Body of pancreas (tissue), 4 donors: ENCODE measurements at regions not wholly inside any gene's neighbourhood (a gene's known extent, or its start where the extent isn't known, plus 50 kb on each side); places are given as distances from the start of the nearest gene placed in this dataset.

Experiments
- POLR2A ChIP-seq, 3 donors: fragments of 450-650 bp; IDR thresholded peaks; one replicate each; pipeline ENCODE4 v1.6.1; 2016; ENCODE audit warnings: antibody characterized with exemption in 3 of 3, mild to moderate bottlenecking in 2 of 3
- TF ChIP-seq, protein P1 (sequence below), 7 experiments: fragments of 450-650 bp in 4 of 7; fragments of 200-600 bp in 3 of 7; sonication (generic) in 3 of 7; IDR thresholded peaks; one replicate each; pipeline ENCODE4 v1.5.1; 2016 to 2019; ENCODE audit warnings: antibody characterized with exemption in 7 of 7

DNA sequence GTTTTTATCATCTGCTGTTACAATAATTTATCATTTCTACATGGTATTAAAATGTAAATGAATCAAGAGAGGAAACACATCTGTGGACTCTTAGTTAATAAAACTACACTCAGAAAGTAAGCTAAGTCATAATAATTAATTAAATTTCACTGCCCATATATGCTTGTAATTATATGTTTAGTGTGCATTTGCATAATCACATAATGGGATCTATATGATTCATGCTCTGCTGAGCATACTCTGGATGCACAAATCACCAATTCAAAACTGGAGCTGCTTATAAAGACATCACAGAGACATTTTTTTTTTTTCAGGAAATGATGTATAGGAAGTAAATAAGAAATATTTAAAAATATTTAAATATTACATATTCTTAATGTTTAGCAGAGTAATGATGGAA is 151.6 kb upstream of the STEAP4 start:
- TF ChIP-seq, protein P1, sequence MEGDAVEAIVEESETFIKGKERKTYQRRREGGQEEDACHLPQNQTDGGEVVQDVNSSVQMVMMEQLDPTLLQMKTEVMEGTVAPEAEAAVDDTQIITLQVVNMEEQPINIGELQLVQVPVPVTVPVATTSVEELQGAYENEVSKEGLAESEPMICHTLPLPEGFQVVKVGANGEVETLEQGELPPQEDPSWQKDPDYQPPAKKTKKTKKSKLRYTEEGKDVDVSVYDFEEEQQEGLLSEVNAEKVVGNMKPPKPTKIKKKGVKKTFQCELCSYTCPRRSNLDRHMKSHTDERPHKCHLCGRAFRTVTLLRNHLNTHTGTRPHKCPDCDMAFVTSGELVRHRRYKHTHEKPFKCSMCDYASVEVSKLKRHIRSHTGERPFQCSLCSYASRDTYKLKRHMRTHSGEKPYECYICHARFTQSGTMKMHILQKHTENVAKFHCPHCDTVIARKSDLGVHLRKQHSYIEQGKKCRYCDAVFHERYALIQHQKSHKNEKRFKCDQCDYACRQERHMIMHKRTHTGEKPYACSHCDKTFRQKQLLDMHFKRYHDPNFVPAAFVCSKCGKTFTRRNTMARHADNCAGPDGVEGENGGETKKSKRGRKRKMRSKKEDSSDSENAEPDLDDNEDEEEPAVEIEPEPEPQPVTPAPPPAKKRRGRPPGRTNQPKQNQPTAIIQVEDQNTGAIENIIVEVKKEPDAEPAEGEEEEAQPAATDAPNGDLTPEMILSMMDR (IDR thresholded peaks at IDR 0.05), result no peak
- TF ChIP-seq POLR2A (IDR thresholded peaks at IDR 0.05), result no peak
